Testis (tissue), 2 donors: ENCODE measurements at regions not wholly inside any gene's neighbourhood (a gene's known extent, or its start where the extent isn't known, plus 50 kb on each side); places are given as distances from the start of the nearest gene placed in this dataset.

Experiments
- DNase-seq: peaks from one replicate; pipeline ENCODE4 v3.0.0-alpha.2; 2019
- H3K27ac ChIP-seq, 2 donors: fragments of 200-600 bp; sonication (generic); one replicate each; pipeline ENCODE4 v1.5.1; 2019
- H3K27me3 ChIP-seq: fragments of 200-600 bp; sonication (generic); one replicate; pipeline ENCODE4 v1.5.1; 2019
- H3K36me3 ChIP-seq: fragments of 200-600 bp; sonication (generic); one replicate; pipeline ENCODE4 v1.5.1; 2017; ENCODE audit warnings: low read depth; ENCODE audit errors: missing control alignments
- H3K4me1 ChIP-seq: fragments of 200-600 bp; sonication (generic); one replicate; pipeline ENCODE4 v1.5.1; 2019
- H3K4me3 ChIP-seq, 2 donors: fragments of 200-600 bp; sonication (generic); one replicate each; pipeline ENCODE4 v1.5.1; 2017 to 2019
- H3K9me3 ChIP-seq: fragments of 200-600 bp; sonication (generic); one replicate; pipeline ENCODE4 v1.5.1; 2017
- POLR2A ChIP-seq: fragments of 450-650 bp; IDR thresholded peaks from one replicate; pipeline ENCODE4 v1.6.1; 2017; ENCODE audit warnings: antibody characterized with exemption, mild to moderate bottlenecking, moderate library complexity
- WGBS, 2 donors: methylation state at CpG; one replicate each; pipeline ENCODE4 v1.1.5; 2018; 5-methylcytosine and 5-hydroxymethylcytosine counted together
- intact Hi-C: fragments of 100-400 bp; cut with DNase I; formaldehyde crosslinking; loops from one replicate; pipeline ENCODE4 v1.15.1; 2023; ENCODE audit warnings: low total_unique reads
- TF ChIP-seq, protein P1 (sequence below), 3 experiments: fragments of 450-650 bp in 2 of 3; fragments of 200-600 bp in 1 of 3; sonication (generic) in 1 of 3; IDR thresholded peaks; one replicate each; pipeline ENCODE4 v1.5.1; 2016 to 2019; ENCODE audit warnings: antibody characterized with exemption in 3 of 3, mild to moderate bottlenecking in 2 of 3, moderate library complexity in 1 of 3

DNA sequence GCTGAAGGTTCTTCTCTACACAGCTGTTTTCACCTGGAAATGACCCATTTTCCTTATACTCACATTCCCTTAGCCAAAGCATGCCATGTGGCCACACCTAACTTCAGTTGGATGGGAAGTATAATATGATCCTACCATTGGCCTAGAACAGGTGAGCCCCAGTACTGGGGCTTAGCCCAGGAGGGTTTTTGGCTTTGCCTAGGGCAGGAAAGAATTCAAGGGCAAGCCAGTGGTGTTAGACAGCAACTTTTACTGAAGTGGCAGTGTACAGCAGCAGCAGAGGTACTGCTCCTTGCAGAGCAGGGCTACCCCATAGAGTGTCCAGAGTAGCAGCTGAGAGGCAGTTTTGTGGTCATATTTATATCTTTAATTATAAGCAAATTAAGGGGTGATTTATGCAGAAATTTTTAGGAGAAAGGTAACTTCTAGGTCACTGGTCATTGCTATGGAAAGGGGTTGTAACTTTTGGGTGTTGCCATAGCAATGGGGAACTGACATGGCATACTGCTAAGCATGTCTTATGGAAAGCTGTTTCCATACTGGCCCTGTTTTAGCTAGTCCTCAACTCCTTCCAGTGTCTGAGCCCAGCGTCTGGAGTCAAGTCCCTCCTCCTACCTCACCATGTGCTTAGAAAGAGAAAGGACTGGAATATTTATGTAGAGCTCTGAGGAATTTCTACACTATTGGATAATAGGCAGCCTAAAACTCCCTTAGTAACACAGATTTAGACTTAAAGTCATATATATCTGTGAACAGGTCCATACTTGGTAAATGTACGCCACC is 109.0 kb upstream of the DTNA start:
- Histone ChIP-seq H3K27me3 (no peaks in the 10 kb centered on the region), H3K4me1 (no peaks in the 10 kb centered on the region), H3K36me3 (no peaks in the 10 kb centered on the region), H3K9me3 (no peaks in the 10 kb centered on the region), H3K4me3 (no peak overlapping the region), H3K27ac (no peak overlapping the region)
- DNase-seq, result no peak
- WGBS, 2 donors, result 63 to 89% methylated on average over 2 of the region's 2 CpGs
- no peak for TF ChIP-seq POLR2A
- TF ChIP-seq, protein P1, sequence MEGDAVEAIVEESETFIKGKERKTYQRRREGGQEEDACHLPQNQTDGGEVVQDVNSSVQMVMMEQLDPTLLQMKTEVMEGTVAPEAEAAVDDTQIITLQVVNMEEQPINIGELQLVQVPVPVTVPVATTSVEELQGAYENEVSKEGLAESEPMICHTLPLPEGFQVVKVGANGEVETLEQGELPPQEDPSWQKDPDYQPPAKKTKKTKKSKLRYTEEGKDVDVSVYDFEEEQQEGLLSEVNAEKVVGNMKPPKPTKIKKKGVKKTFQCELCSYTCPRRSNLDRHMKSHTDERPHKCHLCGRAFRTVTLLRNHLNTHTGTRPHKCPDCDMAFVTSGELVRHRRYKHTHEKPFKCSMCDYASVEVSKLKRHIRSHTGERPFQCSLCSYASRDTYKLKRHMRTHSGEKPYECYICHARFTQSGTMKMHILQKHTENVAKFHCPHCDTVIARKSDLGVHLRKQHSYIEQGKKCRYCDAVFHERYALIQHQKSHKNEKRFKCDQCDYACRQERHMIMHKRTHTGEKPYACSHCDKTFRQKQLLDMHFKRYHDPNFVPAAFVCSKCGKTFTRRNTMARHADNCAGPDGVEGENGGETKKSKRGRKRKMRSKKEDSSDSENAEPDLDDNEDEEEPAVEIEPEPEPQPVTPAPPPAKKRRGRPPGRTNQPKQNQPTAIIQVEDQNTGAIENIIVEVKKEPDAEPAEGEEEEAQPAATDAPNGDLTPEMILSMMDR (IDR thresholded peaks at IDR 0.05), result no peak
- intact Hi-C loops, result no loop called here

DNA sequence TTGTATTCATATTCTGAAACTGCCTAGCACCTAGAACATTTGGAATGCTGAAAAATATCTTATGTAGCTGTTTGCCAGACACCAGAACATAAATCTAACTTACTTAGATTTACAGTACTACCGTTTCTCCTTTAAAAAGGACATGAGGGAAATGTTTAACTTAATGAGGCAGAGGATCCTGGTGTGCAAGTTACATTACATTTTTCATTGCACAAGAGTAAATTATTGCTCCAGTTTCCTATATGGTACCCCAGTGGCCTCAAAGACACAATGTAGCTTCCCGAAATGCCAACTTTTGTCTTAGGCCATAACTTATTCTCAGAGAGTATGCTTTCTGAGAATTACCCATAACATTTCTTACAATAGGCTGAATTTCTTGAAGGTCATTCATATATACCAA is 105.5 kb upstream of the DTNA start:
- no peak for DNase-seq
- 55 to 58% methylated on average over 2 of the region's 2 CpGs for WGBS, 2 donors

DNA sequence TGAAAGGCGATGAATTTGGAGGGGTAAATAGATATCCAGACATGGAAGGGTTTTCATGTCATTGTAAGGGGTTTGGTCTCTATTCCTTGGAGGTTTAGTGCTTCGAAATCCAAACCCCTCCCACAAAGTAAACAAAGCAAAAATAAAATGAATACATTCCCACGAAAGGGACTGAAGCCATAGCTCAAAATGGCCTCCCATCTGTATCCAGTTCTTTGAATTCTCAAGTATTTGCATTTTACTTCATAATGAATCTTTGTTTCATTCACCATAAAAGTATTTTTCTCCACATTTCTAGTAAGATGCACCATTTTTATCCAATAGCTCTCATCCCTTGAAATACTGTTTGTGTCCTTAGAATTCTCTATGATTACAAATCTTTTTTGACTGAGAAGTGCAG is 103.2 kb upstream of the DTNA start:
- H3K27ac ChIP-seq, result no peak overlapping the region
- no peaks in the 10 kb centered on the region for H3K27me3 ChIP-seq
- TF ChIP-seq, protein P1 (IDR thresholded peaks at IDR 0.05), result no peak
- TF ChIP-seq POLR2A, result no peak
- no peak overlapping the region for H3K4me3 ChIP-seq
- H3K9me3 ChIP-seq, result no peaks in the 10 kb centered on the region
- no peak for DNase-seq
- 86 to 96% methylated on average over 3 of the region's 3 CpGs for WGBS, 2 donors
- no peaks in the 10 kb centered on the region for H3K4me1 ChIP-seq
- no peaks in the 10 kb centered on the region for H3K36me3 ChIP-seq
- intact Hi-C loops, result no loop called here

More for the DNA sequence above, 105.5 kb upstream of the DTNA start:
- TF ChIP-seq POLR2A, result no peak
- TF ChIP-seq, protein P1 (IDR thresholded peaks at IDR 0.05), result no peak
- intact Hi-C loops, result no loop called here
- no peak overlapping the region for H3K4me3 ChIP-seq
- H3K9me3 ChIP-seq, result no peaks in the 10 kb centered on the region
- H3K36me3 ChIP-seq, result no peaks in the 10 kb centered on the region
- H3K4me1 ChIP-seq, result no peaks in the 10 kb centered on the region
- H3K27me3 ChIP-seq, result no peaks in the 10 kb centered on the region
- no peak overlapping the region for H3K27ac ChIP-seq

DNA sequence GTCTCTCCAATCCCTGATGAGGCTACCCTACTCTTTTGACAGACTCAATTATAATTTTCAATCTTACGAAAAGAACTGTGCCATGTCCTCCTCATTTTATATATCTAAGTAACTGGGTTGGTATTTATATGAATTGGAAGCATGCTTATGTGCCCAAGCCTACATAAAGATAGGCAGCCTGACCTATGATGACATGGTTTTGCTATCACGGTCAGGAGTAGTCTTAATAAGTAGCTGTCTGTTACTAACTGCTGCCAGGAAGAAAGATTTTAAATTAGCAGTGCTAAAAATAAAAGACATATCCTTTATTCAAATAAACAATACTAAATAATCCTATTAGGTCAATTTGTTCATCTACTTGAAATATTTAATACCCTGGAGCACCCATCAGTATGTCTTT is 102.0 kb upstream of the DTNA start:
- TF ChIP-seq POLR2A, result no peak
- TF ChIP-seq, protein P1 (IDR thresholded peaks at IDR 0.05), result no peak
- 77 to 82% methylated on average over 2 of the region's 2 CpGs for WGBS, 2 donors
- no peaks in the 10 kb centered on the region for H3K4me1 ChIP-seq
- H3K4me3 ChIP-seq, result no peak overlapping the region
- no peak overlapping the region for H3K27ac ChIP-seq
- no peaks in the 10 kb centered on the region for H3K9me3 ChIP-seq
- H3K36me3 ChIP-seq, result no peaks in the 10 kb centered on the region
- DNase-seq, result no peak
- intact Hi-C loops, result no loop called here
- no peaks in the 10 kb centered on the region for H3K27me3 ChIP-seq
